AG09309 (cell line): ENCODE measurements at regions not wholly inside any gene's neighbourhood (a gene's known extent, or its start where the extent isn't known, plus 50 kb on each side); places are given as distances from the start of the nearest gene placed in this dataset.

Source experiments
- DNase-seq: peaks from one replicate; pipeline ENCODE4 v3.0.0-alpha.2; 2010; ENCODE audit warnings: low read depth
- H3K4me3 ChIP-seq: 2 replicates; pipeline ENCODE4 v1.5.1; 2011; ENCODE audit warnings: mild to moderate bottlenecking, low read depth, low read length, moderate library complexity; ENCODE audit not compliant: control insufficient read depth
- TF ChIP-seq, protein P1 (sequence below): IDR thresholded peaks from 2 replicates; pipeline ENCODE4 v1.5.1; 2011; ENCODE audit warnings: mild to moderate bottlenecking, low read depth, low read length, inconsistent platforms; ENCODE audit not compliant: insufficient read depth, control insufficient read depth; ENCODE audit errors: missing control alignments

DNA sequence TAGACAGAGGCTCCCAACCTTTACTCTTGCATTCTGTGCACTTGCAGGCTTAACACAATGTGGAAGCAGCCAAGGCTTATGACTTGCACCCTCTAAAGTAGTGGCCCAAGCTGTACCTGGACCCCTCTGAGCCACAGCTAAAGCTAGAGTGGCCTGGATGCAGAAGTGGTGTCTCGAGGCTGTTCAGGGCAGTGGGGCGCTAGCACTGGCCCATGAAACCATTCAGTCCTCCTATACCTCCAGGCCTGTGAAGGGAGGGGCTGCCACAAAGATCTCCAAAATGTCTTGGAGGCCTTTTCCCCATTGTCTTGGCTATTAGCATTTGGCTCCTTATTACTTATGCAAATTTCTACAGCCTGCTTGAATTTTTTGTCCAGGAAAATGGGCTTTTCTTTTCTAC lies 207.7 kb downstream of the OSR1 start:
- TF ChIP-seq, protein P1, sequence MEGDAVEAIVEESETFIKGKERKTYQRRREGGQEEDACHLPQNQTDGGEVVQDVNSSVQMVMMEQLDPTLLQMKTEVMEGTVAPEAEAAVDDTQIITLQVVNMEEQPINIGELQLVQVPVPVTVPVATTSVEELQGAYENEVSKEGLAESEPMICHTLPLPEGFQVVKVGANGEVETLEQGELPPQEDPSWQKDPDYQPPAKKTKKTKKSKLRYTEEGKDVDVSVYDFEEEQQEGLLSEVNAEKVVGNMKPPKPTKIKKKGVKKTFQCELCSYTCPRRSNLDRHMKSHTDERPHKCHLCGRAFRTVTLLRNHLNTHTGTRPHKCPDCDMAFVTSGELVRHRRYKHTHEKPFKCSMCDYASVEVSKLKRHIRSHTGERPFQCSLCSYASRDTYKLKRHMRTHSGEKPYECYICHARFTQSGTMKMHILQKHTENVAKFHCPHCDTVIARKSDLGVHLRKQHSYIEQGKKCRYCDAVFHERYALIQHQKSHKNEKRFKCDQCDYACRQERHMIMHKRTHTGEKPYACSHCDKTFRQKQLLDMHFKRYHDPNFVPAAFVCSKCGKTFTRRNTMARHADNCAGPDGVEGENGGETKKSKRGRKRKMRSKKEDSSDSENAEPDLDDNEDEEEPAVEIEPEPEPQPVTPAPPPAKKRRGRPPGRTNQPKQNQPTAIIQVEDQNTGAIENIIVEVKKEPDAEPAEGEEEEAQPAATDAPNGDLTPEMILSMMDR = no peak
- DNase-seq = no peak
- no peak overlapping the region for H3K4me3 ChIP-seq

DNA sequence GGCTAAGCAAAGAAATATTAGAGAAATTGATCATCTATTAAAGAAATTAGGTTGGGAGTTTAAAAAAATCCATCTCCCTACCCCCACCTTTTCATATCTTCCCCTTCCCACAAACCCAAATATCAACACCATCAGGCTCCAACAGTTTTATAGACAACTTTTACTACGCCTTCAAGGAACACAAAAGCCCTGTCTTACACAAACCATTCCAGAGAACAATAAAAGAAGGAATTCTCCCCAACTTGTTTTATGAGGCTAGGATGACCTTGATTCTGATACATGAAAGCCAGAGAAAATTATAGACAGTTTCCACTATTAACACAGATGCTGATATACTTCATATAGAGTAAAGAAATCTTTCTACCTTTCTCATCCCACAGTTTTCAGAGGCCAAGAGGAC lies 211.6 kb downstream of the OSR1 start:
- no peak overlapping the region for H3K4me3 ChIP-seq
- no peak for DNase-seq
- TF ChIP-seq, protein P1 = no peak

DNA sequence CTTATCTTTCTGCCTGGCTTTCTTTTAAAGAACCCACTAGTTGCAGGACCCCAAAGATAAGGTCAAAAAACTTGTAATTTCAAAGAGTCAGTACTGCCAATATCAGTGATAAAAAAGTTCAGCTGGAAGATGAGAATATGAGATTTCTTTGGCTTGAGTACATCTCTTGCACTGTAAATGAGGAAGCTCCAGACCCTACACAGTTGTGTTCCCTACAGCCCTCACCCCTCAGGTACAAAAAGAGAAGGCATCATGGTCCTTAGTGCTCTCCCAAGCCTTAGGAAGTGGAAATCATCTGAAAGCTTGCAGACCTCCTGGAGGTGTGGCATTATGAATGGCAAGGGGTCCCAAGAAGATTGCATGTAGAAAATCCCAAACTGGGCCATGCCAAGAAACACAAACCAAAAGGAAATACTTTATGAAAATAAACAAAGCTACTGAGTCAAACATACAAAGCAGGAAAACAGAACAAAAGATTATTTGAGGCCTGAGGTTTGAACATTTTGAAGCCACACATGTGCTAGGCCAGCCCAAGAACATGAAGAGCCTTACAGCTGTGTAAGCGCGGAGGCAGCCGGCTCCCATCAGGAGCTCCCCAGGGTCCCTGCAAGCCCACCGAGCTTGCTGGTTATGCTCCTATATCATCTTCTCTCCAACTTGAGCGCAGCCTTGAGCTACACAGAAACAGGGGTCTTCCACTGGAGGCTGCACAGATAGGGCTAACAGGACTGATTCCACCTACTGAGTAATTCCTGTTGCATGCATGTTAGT lies 217.0 kb downstream of the OSR1 start:
- H3K4me3 ChIP-seq = no peak overlapping the region
- DNase-seq = no peak
- TF ChIP-seq, protein P1 = no peak

DNA sequence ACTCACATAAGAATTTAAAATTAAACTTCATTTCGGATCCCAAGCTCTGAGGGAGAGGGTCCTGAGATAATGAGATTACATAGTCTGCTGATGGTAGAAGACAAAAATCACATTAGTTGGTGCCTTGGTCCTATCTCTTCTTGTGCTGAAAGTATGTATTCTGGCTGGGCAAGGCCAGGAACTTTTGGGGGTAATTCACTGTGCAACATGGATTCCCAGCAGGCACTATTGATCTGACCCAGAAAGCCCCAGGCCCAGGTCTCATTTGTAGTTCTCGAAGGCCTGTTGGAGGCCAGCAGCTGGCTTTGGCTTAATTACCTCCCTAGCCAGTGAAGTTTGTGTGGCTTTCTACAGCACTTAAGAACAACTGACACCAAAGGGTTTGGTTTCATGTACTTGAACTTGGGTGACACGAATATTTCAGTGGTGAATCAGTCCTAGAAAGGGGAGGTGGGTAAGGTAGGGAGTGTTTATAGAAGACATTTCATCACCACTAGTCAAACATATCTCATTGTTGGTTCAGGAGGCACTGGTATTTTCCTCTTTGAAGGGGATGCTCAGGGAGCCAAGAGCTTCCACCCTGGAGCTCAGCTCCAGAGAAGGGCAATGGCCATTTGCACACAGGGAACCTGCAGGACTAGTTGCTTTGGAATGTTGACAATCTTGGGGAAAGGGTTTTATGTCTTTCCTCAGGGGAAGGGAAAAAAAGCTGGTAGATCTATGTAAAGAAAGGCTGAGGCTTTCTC lies 217.8 kb downstream of the OSR1 start:
- DNase-seq = no peak
- TF ChIP-seq, protein P1 = no peak
- H3K4me3 ChIP-seq = no peak overlapping the region

DNA sequence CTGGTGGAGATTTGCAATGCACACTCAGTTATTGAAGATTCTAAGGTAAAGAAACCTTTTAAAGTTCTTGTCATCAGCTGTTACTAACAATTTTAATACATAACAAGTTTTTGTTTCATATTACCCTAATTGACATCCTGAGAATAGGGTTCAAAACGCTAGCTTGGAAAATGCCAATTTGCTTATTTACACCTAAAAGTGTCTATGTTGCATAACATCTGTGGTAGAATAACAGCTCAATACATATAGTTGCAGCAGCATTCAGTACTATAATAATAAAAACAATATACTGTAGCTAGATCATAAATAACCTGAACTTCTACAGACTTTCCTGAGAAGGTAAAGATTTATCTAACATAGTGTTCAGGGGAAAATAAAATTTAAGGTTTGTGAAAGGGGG lies 219.0 kb downstream of the OSR1 start:
- TF ChIP-seq, protein P1 = no peak

DNA sequence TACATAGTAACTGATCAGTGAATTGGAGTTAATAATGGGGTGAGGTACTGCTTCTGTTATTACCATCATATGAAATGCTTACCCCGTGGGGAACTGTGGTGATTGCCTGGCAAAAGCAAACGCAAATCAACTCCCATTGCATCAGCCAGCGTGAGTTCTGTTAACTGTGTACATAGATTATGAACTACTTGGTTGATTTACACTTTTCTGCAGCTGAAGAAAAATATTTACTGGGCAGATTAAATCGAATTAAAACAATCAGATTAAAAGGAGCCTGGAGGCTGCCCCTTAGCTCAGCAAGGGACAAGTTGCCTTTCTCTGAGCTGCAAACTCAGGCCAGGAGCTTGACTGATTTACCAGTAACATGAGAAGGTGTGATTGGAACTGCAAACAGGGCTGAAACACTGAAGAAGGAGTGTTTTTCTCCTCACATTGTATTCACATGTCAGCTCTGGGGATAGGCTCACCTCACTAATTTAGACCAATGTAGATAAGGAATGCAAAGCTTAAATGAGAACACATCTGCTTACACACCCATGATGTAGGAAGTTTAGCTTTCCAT lies 220.1 kb downstream of the OSR1 start:
- TF ChIP-seq, protein P1 = no peak
- DNase-seq = no peak
- no peak overlapping the region for H3K4me3 ChIP-seq

More for the DNA sequence above, 219.0 kb downstream of the OSR1 start:
- H3K4me3 ChIP-seq = no peak overlapping the region
- DNase-seq = no peak
